ENCODE measurements at regions not wholly inside any gene's neighbourhood (a gene's known extent, or its start where the extent isn't known, plus 50 kb on each side); places are given as distances from the start of the nearest gene placed in this dataset.

DNA sequence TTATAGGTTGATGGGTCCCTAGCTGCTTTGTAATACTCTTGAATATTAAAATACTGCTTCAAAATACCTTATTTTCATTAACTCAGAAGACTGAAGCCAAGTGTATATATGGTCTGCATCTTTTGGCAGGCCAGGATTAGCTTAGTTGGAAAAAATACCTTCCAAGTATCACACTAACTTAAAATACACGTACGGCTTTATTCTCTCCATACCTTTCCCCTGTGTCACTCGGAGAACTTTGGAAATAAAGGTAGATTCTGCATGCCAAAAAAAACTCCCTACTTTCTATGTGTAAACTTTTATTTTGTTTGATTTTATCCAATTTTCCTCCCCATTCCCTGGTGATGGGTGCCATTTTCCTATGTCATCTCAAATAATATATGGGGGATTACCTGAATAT is 422.3 kb upstream of the MDFIC2 start:
- TF ChIP-seq CTCF (IDR thresholded peaks at IDR 0.05) (no peak), RCOR1 (IDR thresholded peaks at IDR 0.05; ENCODE audit: low read length) (no peak), MAX (IDR thresholded peaks at IDR 0.05; ENCODE audit: low read depth) (no peak), POLR2AphosphoS5 (IDR thresholded peaks at IDR 0.05; ENCODE audit: low read depth, low read length) (no peak), SMC3 (IDR thresholded peaks at IDR 0.05; ENCODE audit: low read depth, low read length) (no peak), RAD21 (IDR thresholded peaks at IDR 0.05; ENCODE audit: low read length) (no peak), JUND (IDR thresholded peaks at IDR 0.05) (no peak)
